Superior temporal gyrus (tissue), 1 donor: ENCODE measurements at regions not wholly inside any gene's neighbourhood (a gene's known extent, or its start where the extent isn't known, plus 50 kb on each side); places are given as distances from the start of the nearest gene placed in this dataset.

Source experiments
- DNase-seq: peaks from one replicate; pipeline ENCODE4 v3.0.0-alpha.2; 2016; ENCODE audit errors: extremely low spot score

DNA sequence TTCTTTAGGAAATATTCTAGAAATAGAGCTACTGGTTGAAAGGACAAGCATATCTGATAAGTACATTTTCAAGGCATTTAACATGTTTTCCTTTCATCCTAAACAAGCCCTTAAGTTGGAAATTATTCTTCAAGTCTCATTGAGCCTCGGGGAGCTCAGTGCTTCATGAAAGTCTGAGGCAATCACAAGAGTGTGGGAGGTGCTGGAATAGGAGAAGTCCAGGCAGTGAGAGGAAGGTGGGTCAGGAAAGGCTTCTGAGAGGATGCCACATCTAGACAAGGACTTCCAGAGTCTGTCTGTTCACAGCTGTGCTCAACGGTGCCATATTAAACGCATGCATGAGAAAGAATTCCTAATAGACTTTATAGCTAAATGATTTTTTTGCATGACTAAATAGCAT lies 69.8 kb downstream of the CD83 start:
- no peak for DNase-seq

DNA sequence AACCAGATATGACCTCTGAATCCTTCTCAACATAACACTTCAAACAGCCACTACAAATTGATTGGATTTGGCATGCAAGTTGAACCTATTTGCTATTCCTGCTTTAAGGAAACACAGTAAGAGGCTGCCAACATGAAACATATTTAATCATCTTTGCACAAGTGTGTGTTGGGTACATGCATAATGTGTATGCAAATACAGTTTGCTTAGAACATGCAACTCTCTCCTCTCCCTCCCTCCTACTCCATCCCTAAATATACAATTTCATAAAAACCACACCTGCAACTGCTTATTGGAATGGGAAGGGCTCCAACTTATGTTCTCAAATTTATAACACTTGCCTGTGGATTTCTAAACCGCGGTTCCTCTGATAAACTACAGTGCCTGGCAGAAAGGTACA lies 71.5 kb downstream of the CD83 start:
- DNase-seq, result no peak

DNA sequence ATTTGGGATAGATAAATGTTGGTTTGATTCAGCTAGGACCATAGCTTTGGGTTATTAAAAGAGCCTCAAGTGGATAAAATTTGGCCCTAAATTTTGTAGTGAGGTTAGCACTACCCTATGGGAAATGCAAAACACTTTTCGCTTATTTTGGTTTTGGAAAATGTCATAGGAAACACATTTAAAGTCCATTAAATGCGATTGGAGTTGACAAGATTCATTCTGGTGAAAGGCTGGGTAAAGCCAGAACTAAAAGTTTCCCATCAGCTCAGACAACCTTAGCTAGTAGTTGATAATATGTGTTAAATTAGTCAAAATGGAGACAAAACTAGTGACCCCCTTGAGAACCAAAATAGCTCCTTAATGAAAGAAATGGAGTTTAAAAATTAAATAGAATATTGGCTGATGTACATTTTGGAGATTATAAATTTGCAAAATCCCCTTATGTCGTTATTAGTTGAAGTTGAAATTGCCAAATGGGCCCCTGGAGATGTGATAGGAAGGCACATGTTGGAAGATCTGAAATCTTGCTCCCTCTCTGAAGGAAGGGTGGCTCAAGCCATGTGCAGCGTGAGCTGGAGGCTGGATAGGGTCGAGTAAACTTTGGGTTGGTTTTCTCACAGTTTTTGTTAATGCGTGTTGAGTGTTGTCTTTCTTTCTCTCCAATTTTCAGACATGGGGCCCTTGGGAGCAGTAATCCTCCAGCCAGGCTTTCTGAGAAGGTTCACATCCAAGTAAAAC lies 72.8 kb downstream of the CD83 start:
- DNase-seq, result no peak

DNA sequence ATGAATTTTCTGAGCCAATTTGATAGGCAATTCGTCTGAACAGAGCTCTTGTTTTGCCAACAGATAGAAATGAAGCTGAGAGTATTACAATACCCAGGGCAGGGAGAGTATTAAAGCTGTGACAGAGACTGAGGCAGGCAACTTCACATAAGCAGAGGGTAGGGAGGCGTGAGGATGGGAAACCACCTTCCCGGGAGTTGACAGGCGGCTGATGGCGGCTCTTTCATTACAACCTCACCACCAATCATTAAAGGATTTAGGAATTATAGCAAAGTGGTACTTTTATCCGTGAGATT lies 73.3 kb downstream of the CD83 start:
- DNase-seq, result no peak

DNA sequence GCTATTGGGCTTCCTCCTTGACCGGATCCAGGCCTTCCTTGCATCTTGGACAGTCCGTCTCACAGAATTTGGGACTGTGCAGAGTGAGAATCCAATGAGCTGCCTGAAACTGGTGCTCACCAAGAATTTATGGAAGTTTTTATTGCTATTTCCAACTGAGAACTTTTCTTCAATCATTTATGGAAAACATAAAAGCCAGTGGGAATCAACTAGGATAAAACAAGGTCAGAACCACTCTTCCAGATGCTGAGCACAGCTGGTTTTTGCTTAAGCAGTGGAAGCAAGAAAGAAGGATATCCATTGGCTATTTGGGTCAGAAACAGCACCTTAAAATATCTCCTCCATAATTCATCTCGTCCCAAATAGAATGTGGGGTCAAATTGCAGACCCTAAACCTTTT lies 74.2 kb downstream of the CD83 start:
- no peak for DNase-seq

DNA sequence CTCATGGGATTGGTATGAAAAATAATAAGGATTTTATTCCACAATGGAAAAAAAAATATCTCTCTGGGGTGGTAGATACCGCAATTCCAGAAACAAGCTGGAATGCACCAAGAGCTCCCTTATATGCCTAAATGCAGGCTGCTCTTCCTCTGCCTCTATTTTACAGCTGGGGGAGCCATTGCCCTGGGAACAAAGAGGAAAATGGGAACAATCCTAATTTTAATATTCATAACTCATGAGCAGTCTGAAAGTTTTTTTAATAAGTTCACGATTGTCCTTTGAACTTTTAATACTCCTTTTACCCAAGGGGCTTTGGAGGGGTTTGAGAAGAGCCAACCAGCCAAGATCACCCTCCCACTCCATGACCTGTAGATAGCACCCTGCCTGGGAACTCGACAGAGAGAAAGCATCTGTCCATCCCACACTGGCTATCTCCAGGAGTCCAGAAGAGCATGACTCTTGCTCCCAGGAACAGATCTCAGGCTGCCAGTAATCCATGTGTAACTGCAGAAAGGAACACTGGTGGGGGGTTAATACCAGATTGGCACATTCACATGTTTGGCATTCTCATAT lies 74.7 kb downstream of the CD83 start:
- no peak for DNase-seq

DNA sequence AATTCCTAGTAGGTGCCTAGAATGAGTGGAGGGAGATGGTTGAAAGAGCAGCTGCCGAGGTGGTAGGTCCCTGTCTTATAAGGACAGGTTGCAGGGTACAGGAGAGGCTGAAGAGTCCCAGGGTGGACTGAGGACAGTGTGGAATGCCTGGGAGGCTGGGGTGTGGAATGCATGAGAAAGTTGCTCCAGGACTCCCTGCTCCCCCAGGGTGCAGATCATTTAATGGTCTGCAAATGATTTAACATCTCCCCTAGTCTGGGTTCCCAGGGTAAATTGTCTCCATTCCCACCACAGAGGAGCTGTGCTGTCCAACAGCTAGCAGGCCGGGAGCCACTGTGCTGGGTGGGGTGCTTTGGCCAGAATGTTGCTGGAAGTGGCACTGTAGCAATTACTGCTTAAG lies 76.0 kb downstream of the CD83 start:
- DNase-seq, result no peak

DNA sequence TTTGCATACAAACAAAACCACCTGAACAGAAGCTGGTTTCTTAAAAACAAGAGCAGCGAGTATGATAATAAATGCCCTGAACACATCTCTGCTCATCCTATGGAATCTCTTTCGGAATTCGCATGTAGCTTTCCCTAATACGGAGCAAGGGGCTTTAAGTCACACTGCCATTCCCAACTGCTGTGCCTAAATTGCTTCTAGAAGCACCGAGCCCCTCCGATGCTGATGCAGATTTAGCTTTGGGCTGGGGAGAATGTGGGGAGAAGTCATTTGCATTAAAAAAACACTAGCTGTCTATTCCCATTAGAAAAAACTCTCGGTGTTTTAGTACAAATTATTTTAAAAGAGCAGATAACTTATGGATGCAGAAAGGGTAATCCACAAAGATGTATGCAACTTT lies 76.9 kb downstream of the CD83 start:
- no peak for DNase-seq

DNA sequence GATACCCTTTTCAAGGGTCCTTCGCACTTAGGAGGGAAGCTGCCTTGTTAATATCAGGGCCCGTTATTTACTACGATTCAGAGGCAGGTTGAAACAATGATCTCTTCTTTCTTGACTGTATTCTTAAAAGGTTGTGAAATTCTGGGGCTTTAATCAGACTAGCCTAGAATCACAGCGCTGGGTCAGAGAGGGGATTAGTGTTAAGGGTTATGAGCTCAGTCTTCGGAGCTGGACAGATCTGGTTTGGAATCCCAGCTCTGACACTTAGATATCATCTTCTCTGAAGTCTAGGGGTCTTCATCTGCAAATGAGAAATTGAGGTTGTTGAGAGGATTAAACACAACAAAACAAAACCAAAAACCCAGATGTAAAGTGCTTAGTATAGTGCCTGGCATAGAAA lies 77.4 kb downstream of the CD83 start:
- DNase-seq, result no peak

DNA sequence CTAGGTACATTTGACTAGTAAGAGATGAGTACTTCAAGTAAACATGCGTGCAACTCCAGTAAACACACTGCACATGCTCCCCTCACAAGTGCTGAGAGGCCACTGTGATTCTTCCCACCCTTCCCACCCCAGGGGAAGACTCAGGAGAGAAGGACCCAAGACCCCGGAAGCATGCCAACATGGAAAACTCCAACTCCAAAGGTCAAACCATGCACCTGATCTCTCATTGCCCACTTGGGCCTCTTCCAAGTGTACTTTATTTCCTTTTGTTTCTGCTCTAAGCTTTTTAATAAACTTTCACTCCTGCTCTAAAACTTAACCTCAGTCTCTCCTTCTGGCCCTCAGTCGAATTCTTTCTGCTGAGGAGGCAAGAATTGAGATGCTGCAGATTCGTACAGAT lies 78.5 kb downstream of the CD83 start:
- no peak for DNase-seq

DNA sequence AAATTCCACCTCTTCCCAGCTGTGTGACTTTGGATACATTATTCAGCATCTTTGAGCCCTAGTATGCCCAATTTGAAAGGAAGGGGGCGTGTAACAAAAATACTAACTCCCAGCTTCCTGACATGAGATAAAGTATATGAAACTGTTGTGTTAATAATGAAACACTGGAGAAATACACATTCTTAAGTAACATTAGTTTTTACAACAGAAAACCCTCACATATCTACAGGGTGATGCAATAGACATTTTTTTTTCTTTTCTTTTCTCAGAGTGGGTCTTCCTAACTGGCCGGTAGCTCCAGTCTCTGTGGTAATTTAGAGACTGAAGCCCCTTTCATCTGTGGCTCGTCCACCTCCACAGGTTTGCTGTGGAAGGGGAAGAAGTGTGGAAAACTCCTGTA lies 79.5 kb downstream of the CD83 start:
- no peak for DNase-seq

DNA sequence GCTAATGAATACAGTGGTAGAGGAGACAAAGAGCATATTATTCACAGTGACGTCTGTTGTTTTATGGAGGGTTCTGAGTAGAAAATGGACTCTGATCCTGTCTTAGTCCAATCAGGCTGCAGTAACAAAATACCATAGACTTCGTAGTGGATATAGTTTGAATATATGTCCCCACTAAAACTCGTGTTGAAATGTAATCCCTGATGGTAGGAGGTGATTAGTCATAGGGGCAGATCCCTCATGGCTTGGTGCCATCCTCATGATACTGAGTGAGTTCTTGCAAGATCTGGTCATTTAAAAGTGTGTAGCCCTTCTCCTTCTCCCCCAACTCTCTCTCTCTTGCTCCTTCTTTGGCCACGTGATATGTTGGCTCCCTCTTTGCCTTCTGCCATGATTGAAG lies 82.5 kb downstream of the CD83 start:
- DNase-seq, result no peak

DNA sequence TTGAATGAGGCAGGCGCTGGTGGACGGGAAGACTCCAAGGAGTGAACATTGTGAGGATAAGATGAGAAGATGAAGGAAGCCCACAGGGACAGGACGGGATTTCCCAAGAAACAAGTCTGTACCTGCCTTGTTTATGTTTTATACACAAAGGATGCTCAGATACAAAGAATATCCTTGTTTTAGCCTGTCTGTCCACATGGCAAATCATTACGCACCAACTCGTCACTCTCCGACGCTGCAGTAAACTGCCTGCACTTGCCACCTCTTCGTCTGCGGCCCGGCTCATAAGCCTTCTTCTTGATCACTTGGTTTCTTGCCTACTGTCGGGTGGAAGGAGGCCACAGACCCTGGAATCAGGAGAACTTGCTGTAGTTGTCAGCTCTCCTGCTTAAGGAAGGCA lies 85.4 kb downstream of the CD83 start:
- DNase-seq, result no peak

DNA sequence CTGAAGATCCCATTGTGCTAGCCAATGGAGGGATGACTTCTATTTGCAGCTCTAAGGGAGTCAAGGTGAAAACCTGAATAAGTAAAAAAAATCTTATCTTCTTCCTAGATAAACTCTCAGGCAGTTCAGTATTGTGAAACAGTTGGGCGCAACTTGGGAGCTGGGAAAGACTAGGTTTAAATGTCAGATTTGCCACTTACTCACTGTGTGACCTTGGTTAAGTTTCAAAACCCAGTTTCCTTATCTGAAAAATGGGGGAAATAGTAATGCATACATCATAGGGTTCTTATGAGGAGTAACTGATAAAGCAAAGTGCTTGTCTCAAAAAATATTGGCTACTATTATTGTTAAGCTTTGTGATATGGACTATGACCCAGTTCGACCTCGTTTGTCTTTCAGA lies 88.8 kb downstream of the CD83 start:
- no peak for DNase-seq

DNA sequence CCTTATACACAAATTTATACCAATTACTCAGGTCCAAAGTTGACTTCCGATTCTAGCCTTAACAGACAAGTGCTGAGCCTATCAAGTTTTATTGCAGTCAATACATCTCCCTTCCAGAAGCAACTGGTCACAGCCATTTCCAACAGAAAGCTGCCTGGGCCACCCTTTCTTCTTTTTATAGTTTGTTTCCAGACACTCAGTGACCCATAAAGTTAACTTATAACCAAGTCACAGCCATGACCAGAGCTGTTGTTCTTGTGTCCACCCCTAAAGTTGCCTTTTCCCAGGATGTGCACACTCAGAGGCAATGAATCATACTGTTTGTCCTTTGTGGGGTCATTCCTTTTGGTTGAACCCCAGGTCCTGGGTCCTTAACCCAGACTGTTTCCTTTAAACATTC lies 89.9 kb downstream of the CD83 start:
- DNase-seq, result no peak

DNA sequence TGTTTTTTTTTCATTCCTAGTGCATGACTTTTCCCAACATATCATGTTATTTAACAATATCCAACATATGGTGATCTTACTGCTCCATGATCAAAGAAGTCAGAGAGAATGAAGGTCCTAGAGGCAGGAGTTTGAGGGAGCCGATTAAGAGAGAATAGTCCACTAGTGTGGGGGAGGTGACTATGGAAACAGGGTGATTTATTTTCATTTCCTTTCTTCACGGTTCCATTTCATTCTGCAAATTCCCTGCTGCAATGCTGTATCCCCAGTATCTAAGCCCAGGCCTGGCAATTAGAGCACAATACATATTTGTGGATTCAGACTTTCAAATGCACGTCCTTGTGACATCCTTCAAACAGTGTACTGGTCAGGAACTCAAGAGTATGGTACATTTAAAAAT lies 91.4 kb downstream of the CD83 start:
- no peak for DNase-seq

DNA sequence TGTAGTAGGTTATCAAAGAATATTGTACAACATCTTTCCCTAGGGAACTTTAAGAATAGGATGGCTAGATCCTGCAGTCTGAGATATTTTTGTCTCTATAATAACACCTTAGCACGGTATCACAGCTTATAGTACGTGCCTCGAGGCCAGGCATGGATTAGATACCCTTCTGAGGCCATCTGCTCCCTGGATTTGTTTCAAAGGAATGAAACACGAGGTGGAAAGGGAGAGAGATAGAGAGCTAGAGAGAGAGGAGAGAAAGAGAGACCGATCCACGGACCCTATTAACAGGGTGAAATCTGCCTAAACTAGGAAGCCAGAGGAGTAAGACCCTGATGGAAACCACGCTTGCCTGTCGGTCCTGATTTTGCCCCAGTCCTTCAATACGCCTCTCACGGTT lies 92.5 kb downstream of the CD83 start:
- peak; percentile 12 for DNase-seq

DNA sequence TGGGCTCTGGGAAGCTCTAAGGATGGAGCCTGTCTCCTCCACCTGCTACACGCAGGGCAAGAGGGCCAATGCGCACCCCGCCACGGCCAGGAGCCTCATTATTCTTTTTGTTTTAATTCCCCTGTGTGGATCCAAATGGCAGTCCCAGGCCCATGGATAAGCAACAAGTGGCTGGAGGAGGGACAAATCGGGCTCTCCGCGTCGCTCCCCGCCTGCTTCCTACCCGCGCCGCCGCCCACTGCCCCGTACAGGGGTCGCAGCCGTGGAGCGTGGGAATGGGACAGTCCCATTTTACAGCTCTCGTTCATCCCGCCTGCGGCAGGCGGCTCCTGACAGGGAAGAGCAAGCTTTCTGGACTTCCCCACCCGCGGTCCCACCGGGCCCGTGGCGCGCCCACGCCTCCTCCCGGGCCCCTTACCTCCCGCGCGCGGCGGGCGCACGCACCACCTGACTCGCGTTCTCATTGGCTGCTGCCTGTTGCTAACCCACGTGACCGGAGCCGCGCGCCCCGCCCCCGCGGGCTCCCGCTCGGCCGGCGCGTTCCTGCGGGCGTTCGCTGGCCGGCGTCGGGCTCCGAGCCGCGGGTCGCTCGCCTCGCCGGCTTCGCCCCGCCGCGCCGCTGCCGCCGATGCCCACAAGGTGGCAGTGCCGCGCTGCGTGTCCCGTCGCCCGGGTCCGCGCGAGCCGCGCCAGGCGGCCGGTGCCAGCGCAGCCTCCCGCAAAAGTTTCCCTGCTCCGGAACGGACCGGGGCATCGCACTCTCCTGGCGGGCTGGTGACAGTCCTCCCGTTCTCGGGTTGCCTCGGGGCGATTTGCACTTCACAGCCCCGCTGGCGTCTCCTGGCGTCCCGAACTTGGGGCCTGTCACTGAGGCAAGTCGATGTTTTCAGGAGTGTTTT lies 93.3 kb downstream of the CD83 start:
- DNase-seq, result peak; percentile 93

DNA sequence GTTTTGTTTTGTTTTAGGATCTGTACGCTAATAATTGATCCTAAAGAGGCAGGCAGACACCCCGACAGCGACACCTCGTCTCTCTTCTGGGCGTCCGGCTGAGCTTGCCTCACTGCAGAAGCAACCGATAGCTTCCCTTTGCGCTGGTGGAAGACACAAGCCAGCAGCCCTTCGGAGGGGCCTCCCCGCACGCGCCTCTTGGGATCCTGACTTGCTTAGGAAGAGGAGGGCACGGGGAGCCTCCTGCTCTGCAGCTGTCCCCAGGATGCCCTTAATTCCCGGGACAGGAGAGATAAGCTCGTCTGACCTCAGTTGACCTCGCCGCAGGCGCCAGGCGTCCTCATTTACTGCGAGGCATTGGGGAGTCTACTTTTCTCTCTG lies 94.0 kb downstream of the CD83 start:
- no peak for DNase-seq

DNA sequence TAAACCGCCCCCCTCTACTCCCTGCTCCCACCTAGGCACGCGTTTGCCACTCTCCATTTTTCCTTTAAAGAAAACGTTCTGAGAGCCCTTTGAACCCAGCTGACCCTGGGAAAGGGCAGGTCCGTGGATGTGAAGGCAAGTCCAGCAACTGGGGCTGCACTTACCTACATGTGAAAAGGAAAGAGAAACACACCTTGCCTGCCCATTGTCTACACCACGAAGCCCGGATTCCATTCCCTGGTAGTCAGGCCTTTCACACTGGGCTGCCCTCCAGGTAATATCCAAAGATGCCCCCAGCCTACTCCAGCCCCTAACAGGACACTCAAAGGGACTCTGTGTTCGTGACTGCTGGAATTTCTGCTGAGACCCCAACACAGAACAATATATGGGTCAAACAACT lies 94.4 kb downstream of the CD83 start:
- DNase-seq, result no peak

DNA sequence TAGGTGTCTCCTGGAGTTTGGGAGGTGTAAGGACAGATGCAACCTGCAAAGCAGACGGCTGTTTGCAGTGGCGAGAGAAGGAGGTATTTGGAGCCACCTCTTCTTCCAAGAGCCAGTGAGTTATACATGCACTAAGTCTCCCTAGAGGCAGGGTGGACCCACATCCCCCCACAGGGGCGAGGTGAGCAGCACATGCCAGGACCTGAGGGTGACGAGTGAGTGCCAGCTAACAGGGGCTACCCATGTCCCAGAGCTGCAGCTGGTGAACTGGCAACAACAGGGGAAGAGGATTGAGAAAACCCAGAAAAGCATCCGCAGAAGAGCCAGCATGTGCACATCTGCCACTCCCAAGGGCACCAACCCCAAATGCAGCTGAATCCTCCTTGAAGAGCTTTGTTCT lies 95.1 kb downstream of the CD83 start:
- no peak for DNase-seq

DNA sequence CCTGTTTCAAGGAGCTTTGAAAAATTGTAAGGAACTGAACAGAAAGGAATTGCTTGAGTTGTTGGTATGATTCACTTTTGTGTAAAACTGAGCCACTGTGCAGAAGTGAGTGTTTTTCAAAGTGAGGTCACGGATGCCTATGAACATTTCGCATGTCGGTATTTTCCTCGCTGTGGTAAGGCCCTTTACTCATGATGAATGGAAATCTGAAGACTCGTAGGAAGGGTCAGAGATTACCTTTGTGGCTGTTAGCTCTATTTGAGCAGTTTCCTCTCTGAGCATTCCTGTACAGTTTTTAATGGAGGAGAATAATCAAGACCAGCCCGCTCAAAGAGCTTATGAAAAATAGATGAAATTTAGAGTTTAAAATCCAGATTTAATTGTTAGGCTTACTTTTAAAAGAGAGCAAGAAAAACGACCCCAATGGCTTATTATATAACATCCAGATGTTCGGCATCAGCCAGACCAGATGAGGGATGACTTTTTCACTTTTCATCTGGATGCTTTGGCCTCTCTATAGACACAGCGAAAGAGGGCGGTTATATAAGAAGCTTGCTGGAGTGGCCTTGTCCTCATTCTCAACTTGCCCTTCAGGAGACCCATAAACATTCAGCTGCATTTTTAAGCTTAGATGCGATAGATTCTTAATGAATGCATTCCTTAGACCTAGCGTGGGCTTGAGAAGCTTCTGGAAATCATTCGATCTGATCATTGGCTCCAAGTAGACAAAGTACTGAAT lies 99.5 kb downstream of the CD83 start:
- no peak for DNase-seq
